Smooth muscle cell (in vitro differentiated cells): ENCODE measurements at regions not wholly inside any gene's neighbourhood (a gene's known extent, or its start where the extent isn't known, plus 50 kb on each side); places are given as distances from the start of the nearest gene placed in this dataset.

Experiments used
- DNase-seq: peaks from one replicate; lab custom pipeline; 2025; ENCODE audit not compliant: unreplicated experiment; lab: John Stamatoyannopoulos, UW
- H2AFZ ChIP-seq: fragments of 200-600 bp; sonication (generic); 2 replicates; pipeline ENCODE4 v1.6.0; 2016; ENCODE audit warnings: antibody characterized with exemption, low read depth, mild to moderate bottlenecking
- H3F3A ChIP-seq: fragments of 200-600 bp; sonication (generic); 2 replicates; pipeline ENCODE4 v1.6.0; 2017; ENCODE audit warnings: antibody characterized with exemption, low read depth
- H3K27ac ChIP-seq: fragments of 200-600 bp; sonication (generic); 2 replicates; pipeline ENCODE4 v1.5.1; 2016; ENCODE audit warnings: low read depth, mild to moderate bottlenecking
- H3K27me3 ChIP-seq: fragments of 200-600 bp; sonication (generic); 2 replicates; pipeline ENCODE4 v1.6.1; 2016; ENCODE audit warnings: low read depth, mild to moderate bottlenecking
- H3K36me3 ChIP-seq: fragments of 200-600 bp; sonication (generic); 2 replicates; pipeline ENCODE4 v1.5.1; 2016; ENCODE audit warnings: low read depth
- H3K4me1 ChIP-seq: fragments of 200-600 bp; sonication (generic); 2 replicates; pipeline ENCODE4 v1.5.1; 2016; ENCODE audit warnings: low read depth
- H3K4me2 ChIP-seq: fragments of 200-600 bp; sonication (generic); 2 replicates; pipeline ENCODE4 v1.6.0; 2016; ENCODE audit warnings: mild to moderate bottlenecking
- H3K4me3 ChIP-seq: fragments of 200-600 bp; sonication (generic); 2 replicates; pipeline ENCODE4 v1.5.1; 2016; ENCODE audit warnings: mild to moderate bottlenecking
- H3K79me2 ChIP-seq: fragments of 200-600 bp; sonication (generic); 2 replicates; pipeline ENCODE4 v1.6.0; 2016; ENCODE audit warnings: low read depth, mild to moderate bottlenecking
- H3K9ac ChIP-seq: fragments of 200-600 bp; sonication (generic); 2 replicates; pipeline ENCODE4 v1.6.0; 2016; ENCODE audit warnings: low read depth
- H3K9me3 ChIP-seq: fragments of 200-600 bp; sonication (generic); replicated peaks from 2 replicates; pipeline ENCODE4 v1.5.1; 2016; ENCODE audit warnings: low read depth
- H4K20me1 ChIP-seq: fragments of 200-600 bp; sonication (generic); 2 replicates; pipeline ENCODE4 v1.6.0; 2016; ENCODE audit warnings: low read depth
- CTCF ChIP-seq: fragments of 200-600 bp; sonication (generic); IDR thresholded peaks from 2 replicates; pipeline ENCODE4 v1.5.1; 2017; ENCODE audit warnings: borderline replicate concordance, mild to moderate bottlenecking, antibody characterized with exemption; ENCODE audit not compliant: insufficient read depth, poor library complexity, severe bottlenecking
- WGBS: methylation state at CpG from one replicate; pipeline ENCODE4 v1.1.7; 2016; ENCODE audit warnings: low lambda C conversion rate; 5-methylcytosine and 5-hydroxymethylcytosine counted together

- no peak for DNase-seq
- no peaks in the 10 kb centered on the region for H3K27me3 ChIP-seq
- no peaks in the 10 kb centered on the region for H3K4me1 ChIP-seq
- H3K36me3 ChIP-seq = no peaks in the 10 kb centered on the region
- no peaks in the 10 kb centered on the region for H4K20me1 ChIP-seq
- no peak overlapping the region for H2AFZ ChIP-seq
- no peak overlapping the region for H3K27ac ChIP-seq
- H3F3A ChIP-seq = no peaks in the 10 kb centered on the region
- TF ChIP-seq CTCF = peak; percentile 56
- no peak overlapping the region for H3K4me3 ChIP-seq
- H3K9ac ChIP-seq = no peak overlapping the region
- no peaks in the 10 kb centered on the region for H3K79me2 ChIP-seq
- 33% methylated on average over 5 of the region's 5 CpGs for WGBS
- no peaks in the 10 kb centered on the region for H3K9me3 ChIP-seq
- no peak overlapping the region for H3K4me2 ChIP-seq
Observed at GRCh38 chr14:22303589-22304195, 285.3 kb downstream of the DAD1 start.

- Histone ChIP-seq H3K27me3 (no peaks in the 10 kb centered on the region), H3K4me2 (no peak overlapping the region), H4K20me1 (no peaks in the 10 kb centered on the region), H3K4me3 (no peak overlapping the region), H3K9me3 (no peaks in the 10 kb centered on the region), H3K36me3 (no peaks in the 10 kb centered on the region), H3K9ac (no peak overlapping the region), H3K4me1 (no peaks in the 10 kb centered on the region), H2AFZ (no peak overlapping the region), H3F3A (no peaks in the 10 kb centered on the region), H3K79me2 (no peaks in the 10 kb centered on the region), H3K27ac (no peak overlapping the region)
- DNase-seq = no peak
- TF ChIP-seq CTCF = no peak
- WGBS = 78% methylated on average over 2 of the region's 2 CpGs
Observed at GRCh38 chr14:22300646-22301045, 288.4 kb downstream of the DAD1 start.

GRCh38 chr14:22297376-22297775 lies 291.6 kb downstream of the DAD1 start:
- Histone ChIP-seq H3K27me3 (no peaks in the 10 kb centered on the region), H3K9ac (no peak overlapping the region), H3K79me2 (no peaks in the 10 kb centered on the region), H3F3A (no peaks in the 10 kb centered on the region), H3K4me3 (no peak overlapping the region), H4K20me1 (no peaks in the 10 kb centered on the region), H3K9me3 (no peaks in the 10 kb centered on the region), H3K36me3 (no peaks in the 10 kb centered on the region), H3K27ac (no peak overlapping the region), H3K4me2 (peak overlapping the region; percentile 3), H3K4me1 (no peaks in the 10 kb centered on the region), H2AFZ (no peak overlapping the region)
- no peak for DNase-seq
- WGBS = 34% methylated on average over 1 of the region's 1 CpG
- TF ChIP-seq CTCF = no peak

- Histone ChIP-seq H3K36me3 (no peaks in the 10 kb centered on the region), H2AFZ (no peak overlapping the region), H3K4me2 (peak overlapping the region; percentile 3), H3K79me2 (no peaks in the 10 kb centered on the region), H3K27ac (no peak overlapping the region), H3K4me3 (no peak overlapping the region), H3F3A (no peaks in the 10 kb centered on the region), H3K9me3 (no peaks in the 10 kb centered on the region), H3K9ac (no peak overlapping the region), H4K20me1 (no peaks in the 10 kb centered on the region), H3K4me1 (no peaks in the 10 kb centered on the region), H3K27me3 (no peaks in the 10 kb centered on the region)
- no peak for TF ChIP-seq CTCF
- DNase-seq = no peak
- 21% methylated on average over 3 of the region's 3 CpGs for WGBS
Observed at GRCh38 chr14:22296722-22297121, 292.3 kb downstream of the DAD1 start.
